ENCODE measurements at regions not wholly inside any gene's neighbourhood (a gene's known extent, or its start where the extent isn't known, plus 50 kb on each side); places are given as distances from the start of the nearest gene placed in this dataset.

DNA sequence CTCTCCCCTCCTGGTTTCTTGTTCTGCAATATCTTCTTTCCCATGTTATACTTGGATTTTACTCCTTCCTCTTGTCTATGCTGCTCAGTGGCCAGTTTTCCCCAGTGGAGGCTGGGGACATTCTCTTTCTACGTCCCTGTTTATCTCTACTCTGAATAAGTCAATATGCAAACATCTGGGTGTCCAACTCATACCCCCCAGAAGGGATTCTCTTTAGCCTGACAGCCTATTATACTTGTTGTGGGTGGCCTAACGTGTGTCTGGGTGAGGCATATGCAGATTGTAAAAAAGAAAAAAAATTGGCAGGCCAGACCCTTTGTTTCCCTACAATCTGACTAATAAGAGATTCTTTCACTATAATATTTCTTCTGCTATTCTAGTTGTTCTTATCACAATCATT, 134.2 kb upstream of the MAF start:
- TF ChIP-seq, protein P1, sequence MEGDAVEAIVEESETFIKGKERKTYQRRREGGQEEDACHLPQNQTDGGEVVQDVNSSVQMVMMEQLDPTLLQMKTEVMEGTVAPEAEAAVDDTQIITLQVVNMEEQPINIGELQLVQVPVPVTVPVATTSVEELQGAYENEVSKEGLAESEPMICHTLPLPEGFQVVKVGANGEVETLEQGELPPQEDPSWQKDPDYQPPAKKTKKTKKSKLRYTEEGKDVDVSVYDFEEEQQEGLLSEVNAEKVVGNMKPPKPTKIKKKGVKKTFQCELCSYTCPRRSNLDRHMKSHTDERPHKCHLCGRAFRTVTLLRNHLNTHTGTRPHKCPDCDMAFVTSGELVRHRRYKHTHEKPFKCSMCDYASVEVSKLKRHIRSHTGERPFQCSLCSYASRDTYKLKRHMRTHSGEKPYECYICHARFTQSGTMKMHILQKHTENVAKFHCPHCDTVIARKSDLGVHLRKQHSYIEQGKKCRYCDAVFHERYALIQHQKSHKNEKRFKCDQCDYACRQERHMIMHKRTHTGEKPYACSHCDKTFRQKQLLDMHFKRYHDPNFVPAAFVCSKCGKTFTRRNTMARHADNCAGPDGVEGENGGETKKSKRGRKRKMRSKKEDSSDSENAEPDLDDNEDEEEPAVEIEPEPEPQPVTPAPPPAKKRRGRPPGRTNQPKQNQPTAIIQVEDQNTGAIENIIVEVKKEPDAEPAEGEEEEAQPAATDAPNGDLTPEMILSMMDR (IDR thresholded peaks at IDR 0.05; ENCODE audit: low read depth, low read length, missing control alignments), result no peak
- no peak overlapping the region for H3K4me3 ChIP-seq (replicated peaks; ENCODE audit: low read depth, low read length)
- no peak for DNase-seq (ENCODE audit: extremely low read depth, low read depth)

DNA sequence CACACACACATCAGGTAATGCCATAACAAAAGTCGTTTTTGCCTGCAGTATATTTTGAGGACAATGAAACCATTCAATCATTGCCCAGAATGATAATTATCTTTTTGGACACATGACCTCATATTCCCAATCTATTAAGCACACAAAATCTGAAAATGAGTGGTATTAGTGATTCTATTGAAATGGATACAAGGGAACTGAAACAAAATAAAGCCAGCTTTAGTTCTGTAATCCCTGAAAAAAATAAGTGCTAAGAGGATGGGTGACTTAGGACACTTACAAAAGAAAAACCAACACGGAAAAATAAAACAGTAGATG, 128.3 kb upstream of the MAF start:
- no peak for DNase-seq (ENCODE audit: extremely low read depth, low read depth)
- H3K4me3 ChIP-seq (replicated peaks; ENCODE audit: low read depth, low read length), result no peak overlapping the region
- TF ChIP-seq, protein P1 (IDR thresholded peaks at IDR 0.05; ENCODE audit: low read depth, low read length, missing control alignments), result no peak

DNA sequence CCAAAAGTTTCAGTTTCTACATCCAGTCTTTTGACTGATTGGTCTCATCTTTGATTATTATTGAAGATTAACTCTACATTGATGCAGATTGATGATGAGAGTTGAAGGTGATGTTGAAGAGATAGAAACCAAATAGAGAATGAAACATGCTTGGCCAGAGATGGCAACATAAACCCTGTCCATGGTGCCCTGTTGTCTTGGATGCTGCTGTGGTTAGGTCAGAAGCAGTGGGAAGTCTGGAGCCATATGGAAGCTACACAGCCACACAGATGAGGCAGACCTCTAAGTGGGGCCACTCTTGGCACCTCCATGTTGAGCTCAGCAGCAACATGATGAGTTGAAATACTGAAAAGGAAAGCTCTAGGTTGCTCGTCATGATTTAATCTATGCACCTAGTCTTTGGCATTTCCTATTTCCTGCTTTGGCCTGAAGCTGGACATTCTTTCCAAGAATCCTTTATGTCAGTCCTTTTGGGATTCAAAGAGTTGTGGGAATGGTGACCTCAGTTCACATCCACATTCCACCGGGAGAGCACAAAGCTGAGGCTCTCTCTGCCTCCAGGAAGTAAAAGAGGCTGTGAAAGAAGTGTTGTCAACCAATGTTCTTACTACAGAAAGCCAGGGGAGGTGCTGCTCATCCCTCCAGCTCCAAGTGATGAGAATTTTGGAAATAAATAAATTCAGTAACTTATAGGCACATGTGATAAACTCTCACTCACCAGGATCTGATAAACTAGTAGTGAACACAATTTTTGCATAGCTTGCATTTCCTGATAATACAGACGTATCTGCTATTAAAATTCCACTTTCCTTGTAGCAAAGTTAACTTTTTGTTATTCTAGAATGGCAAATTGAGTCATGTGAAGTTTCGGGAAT, 127.7 kb upstream of the MAF start:
- TF ChIP-seq, protein P1 (IDR thresholded peaks at IDR 0.05; ENCODE audit: low read depth, low read length, missing control alignments), result no peak
- no peak for DNase-seq (ENCODE audit: extremely low read depth, low read depth)

DNA sequence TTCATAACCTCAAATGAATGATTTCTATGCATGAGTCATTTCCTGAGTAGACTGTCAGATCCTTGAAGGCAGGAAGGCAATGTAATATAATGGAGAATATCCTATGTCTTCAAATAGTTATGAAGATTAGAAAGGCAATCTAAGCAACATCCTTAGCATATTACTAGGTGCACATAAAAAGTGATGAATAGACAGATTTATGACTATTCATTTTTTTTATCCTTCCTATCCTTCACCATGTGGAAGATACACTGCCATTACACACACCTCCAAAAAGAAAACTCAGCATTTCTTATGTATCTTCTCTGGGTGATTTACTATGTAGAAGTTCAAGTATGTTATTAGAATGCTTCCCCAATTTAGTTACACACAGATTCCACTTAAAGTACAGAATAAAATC, 126.4 kb upstream of the MAF start:
- TF ChIP-seq, protein P1 (IDR thresholded peaks at IDR 0.05; ENCODE audit: low read depth, low read length, missing control alignments), result no peak
- H3K4me3 ChIP-seq (replicated peaks; ENCODE audit: low read depth, low read length), result no peak overlapping the region
- no peak for DNase-seq (ENCODE audit: extremely low read depth, low read depth)

More for the DNA sequence above, 127.7 kb upstream of the MAF start:
- no peak overlapping the region for H3K4me3 ChIP-seq (replicated peaks; ENCODE audit: low read depth, low read length)

DNA sequence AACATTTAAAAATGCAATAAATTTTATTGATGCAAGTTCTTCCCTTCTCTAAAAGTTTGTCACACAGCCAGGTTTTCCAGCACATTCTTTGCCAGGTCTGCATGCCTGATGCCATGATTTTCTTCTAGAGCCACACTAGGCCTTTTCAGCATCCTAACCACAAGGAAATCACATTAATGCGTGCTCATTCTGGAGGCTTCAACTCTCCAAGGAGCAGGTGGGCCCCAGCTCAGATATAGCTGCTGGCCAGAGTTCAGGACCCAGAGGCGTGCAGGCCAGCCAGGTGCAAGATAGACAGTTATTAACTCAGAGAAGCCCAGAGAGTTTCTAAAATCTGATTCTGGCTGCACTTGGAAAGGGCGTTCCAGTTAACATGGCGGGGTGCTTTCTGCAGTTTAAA, 124.5 kb upstream of the MAF start:
- TF ChIP-seq, protein P1 (IDR thresholded peaks at IDR 0.05; ENCODE audit: low read depth, low read length, missing control alignments), result no peak
- no peak for DNase-seq (ENCODE audit: extremely low read depth, low read depth)
- no peak overlapping the region for H3K4me3 ChIP-seq (replicated peaks; ENCODE audit: low read depth, low read length)

DNA sequence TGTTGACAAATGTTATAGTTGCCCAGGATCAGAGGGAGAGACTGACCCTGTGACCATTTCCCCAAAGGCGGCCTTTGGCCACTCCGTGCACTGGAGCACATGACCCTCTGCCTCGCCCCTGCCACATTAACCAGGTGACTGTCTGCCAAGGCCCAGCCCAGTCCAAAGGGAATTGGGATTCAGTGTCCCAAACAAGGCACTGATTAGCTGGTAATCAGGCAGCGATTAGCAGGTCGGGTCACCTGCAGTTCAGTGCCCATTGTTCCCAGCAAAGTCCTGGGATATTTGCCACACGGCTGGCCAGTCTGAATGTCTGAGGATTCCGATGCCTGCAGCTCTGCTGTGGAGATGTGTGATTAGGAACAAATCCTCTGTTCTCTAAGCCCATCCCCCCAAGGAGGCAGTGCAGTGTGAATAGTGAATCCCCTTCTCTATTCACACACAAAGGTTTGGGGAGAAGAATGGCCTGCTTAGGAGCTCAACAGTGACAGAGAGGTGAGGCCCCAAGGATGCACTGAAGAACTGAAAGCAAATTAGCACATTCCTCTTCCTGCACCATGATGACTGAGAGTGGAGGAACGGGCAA, 123.1 kb upstream of the MAF start:
- no peak for DNase-seq (ENCODE audit: extremely low read depth, low read depth)
- TF ChIP-seq, protein P1 (IDR thresholded peaks at IDR 0.05; ENCODE audit: low read depth, low read length, missing control alignments), result no peak
- no peak overlapping the region for H3K4me3 ChIP-seq (replicated peaks; ENCODE audit: low read depth, low read length)
